ENCODE measurements at regions not wholly inside any gene's neighbourhood (a gene's known extent, or its start where the extent isn't known, plus 50 kb on each side); places are given as distances from the start of the nearest gene placed in this dataset.

- CTCF ChIA-PET, result no interaction called here
- no peak for TF ChIP-seq JUN (IDR thresholded peaks at IDR 0.05; ENCODE audit: borderline replicate concordance, insufficient read depth, insufficient read length, low read depth)
- no peak for TF ChIP-seq POLR2AphosphoS5 (IDR thresholded peaks at IDR 0.05; ENCODE audit: insufficient read depth, low read depth, low read length)
- TF ChIP-seq EZH2 (IDR thresholded peaks at IDR 0.05; ENCODE audit: borderline replicate concordance, low read depth, low read length, severe bottlenecking), result no peak
- TF ChIP-seq CTCF (IDR thresholded peaks at IDR 0.05; ENCODE audit: extremely low read depth in 1 of 2, insufficient read depth in 1 of 2, low read depth in 1 of 2, low read length in 2 of 2), result no peak
- TF ChIP-seq GATA2 (IDR thresholded peaks at IDR 0.05; ENCODE audit: insufficient read depth, insufficient read length, low read depth, low read length), result no peak
- no peak for TF ChIP-seq POLR2A (IDR thresholded peaks at IDR 0.05; ENCODE audit: low read depth, low read length)
- TF ChIP-seq MAX (IDR thresholded peaks at IDR 0.05; ENCODE audit: insufficient read depth, insufficient read length), result no peak
- TF ChIP-seq FOS (IDR thresholded peaks at IDR 0.05; ENCODE audit: borderline replicate concordance, insufficient read depth, low read length), result no peak
- no peak for TF ChIP-seq MYC (IDR thresholded peaks at IDR 0.05; ENCODE audit: low read depth, low read length)
- no peak for FAIRE-seq
These were observed 114.1 kb upstream of the CELF2 start for GRCh38 chr10:10903620-10904019.

More at GRCh38 chr10:10903620-10904019, 114.1 kb upstream of the CELF2 start:
- no peak for DNase-seq (ENCODE audit: low read depth, low spot score)
- Histone ChIP-seq H3K4me3 (replicated peaks in 1 of 3; ENCODE audit: insufficient read depth in 1 of 3, low read depth in 1 of 3, low read length in 3 of 3) (no peak overlapping the region), H3K9me3 (replicated peaks; ENCODE audit: control insufficient read depth, insufficient read depth, low read length) (no peaks in the 10 kb centered on the region), H4K20me1 (replicated peaks; ENCODE audit: control insufficient read depth, extremely low read depth, insufficient read depth, low read length) (no peaks in the 10 kb centered on the region), H3K9ac (replicated peaks; ENCODE audit: extremely low read depth, insufficient read depth, low read length) (no peak overlapping the region), H3K36me3 (ENCODE audit: control insufficient read depth in 2 of 2, extremely low read depth in 1 of 2, insufficient read depth in 2 of 2, low read length in 2 of 2) (no peaks in the 10 kb centered on the region), H3K79me2 (ENCODE audit: control insufficient read depth, insufficient read depth, low read length) (no peaks in the 10 kb centered on the region), H3K9me1 (replicated peaks; ENCODE audit: control insufficient read depth, extremely low read depth, insufficient read depth, low read length) (no peaks in the 10 kb centered on the region), H2AFZ (ENCODE audit: low read depth, low read length) (no peak overlapping the region), H3K27me3 (ENCODE audit: control insufficient read depth in 2 of 2, insufficient read depth in 2 of 2, low read length in 2 of 2) (no peaks in the 10 kb centered on the region), H3K27ac (ENCODE audit: insufficient read depth, low read depth, low read length) (no peak overlapping the region), H3K4me2 (ENCODE audit: insufficient read depth, low read length) (no peak overlapping the region), H3K4me1 (ENCODE audit: control insufficient read depth, extremely low read depth, insufficient read depth, low read length) (no peaks in the 10 kb centered on the region)
- intact Hi-C loops (cut with micrococcal nuclease), result no loop called here
- no TSS peak for BruUV-seq (replicated peaks)
- dilution Hi-C loops (cut with MboI; ENCODE audit: extremely low pct_ligation_motif_present, low sequenced_read_pairs), result no loop called here
- POLR2A ChIA-PET, result no interaction called here

All from endothelial cell of umbilical vein (primary cell).